Ovary (tissue), 7 donors: ENCODE measurements at regions not wholly inside any gene's neighbourhood (a gene's known extent, or its start where the extent isn't known, plus 50 kb on each side); places are given as distances from the start of the nearest gene placed in this dataset.

Source experiments
- DNase-seq, 5 donors: peaks; one replicate each; pipeline ENCODE4 v3.0.0-alpha.2; 2019 to 2020
- H3K27ac ChIP-seq, 2 donors: fragments of 200-600 bp; one replicate each; pipeline versions ENCODE4 v1.5.1 to v1.8.0; 2019 to 2022
- H3K27me3 ChIP-seq: fragments of 200-600 bp; one replicate; pipeline ENCODE4 v1.8.0; 2022
- H3K36me3 ChIP-seq: fragments of 200-600 bp; sonication (generic); one replicate; pipeline ENCODE4 v1.5.1; 2019
- H3K4me1 ChIP-seq: one replicate; pipeline ENCODE4 v1.8.1; 2013; ENCODE audit warnings: mild to moderate bottlenecking, moderate library complexity; ENCODE audit not compliant: insufficient read depth
- H3K4me3 ChIP-seq: fragments of 200-600 bp; sonication (generic); one replicate; pipeline ENCODE4 v1.5.1; 2017
- H3K9me3 ChIP-seq, 2 donors: fragments of 200-600 bp in 1 of 2; sonication (generic) in 1 of 2; one replicate each; pipeline versions ENCODE4 v1.5.1 to v1.8.1; 2013 to 2019; ENCODE audit warnings: mild to moderate bottlenecking in 1 of 2, moderate library complexity in 1 of 2
- EP300 ChIP-seq: sonication (generic); formaldehyde crosslinking; IDR thresholded peaks from one replicate; pipeline ENCODE4 v1.6.1; 2017; ENCODE audit warnings: antibody characterized with exemption
- POLR2A ChIP-seq: fragments of 450-650 bp; IDR thresholded peaks from one replicate; pipeline ENCODE4 v1.6.1; 2017; ENCODE audit warnings: antibody characterized with exemption, mild to moderate bottlenecking, moderate library complexity
- WGBS, 3 donors: extraction: QIAGEN DNeasy Blood & Tissue Kit in 1 of 3; methylation state at CpG; one replicate each; pipeline versions ENCODE4 v1.1.5 to v1.1.7; 2013 to 2017; 5-methylcytosine and 5-hydroxymethylcytosine counted together
- intact Hi-C, 4 donors: fragments of 100-400 bp; cut with DNase I; formaldehyde crosslinking; loops; one replicate each; pipeline versions ENCODE4 v1.11.0 to v1.15.1; 2022 to 2023
- TF ChIP-seq, protein P1 (sequence below), 3 donors: fragments of 450-650 bp in 2 of 3; fragments of 200-600 bp in 1 of 3; IDR thresholded peaks; one replicate each; pipeline versions ENCODE4 v1.5.1 to v1.8.0; 2016 to 2022; ENCODE audit warnings: antibody characterized with exemption in 3 of 3, mild to moderate bottlenecking in 1 of 3
- donor health status: DM: no; HTN: no; CAD: no; lungs with moderate emphysema.
- donor health status: DM: no; HTN: no; CAD: no.
- donor health status: Bipolar disorder and iron deficiency.
- donor health status: DM: no; HTN: no; CAD: no.
- donor health status: DM: yes; HTN: yes; CAD: no.

DNA sequence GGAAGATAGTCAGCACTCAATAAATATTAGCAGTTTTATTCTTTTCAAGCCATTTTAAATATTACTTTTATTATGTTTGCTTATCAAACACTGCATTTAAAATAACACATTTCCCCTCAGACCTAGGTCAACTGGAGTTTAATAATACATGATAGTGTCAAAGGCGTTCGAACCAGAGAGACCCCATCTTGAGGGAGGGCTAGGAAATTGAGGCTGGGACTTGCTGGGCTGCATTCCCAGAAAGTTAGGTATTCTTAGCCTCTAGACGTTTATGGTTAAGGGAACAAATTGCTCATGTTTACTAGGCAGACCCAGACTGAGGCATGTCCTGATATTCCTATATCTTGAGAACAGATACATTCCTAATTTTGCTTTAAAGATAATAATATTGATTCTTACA is 426.5 kb downstream of the METTL4 start:
- WGBS, 3 donors: 59 to 63% (median 61%) methylated on average over 3 of the region's 3 CpGs

DNA sequence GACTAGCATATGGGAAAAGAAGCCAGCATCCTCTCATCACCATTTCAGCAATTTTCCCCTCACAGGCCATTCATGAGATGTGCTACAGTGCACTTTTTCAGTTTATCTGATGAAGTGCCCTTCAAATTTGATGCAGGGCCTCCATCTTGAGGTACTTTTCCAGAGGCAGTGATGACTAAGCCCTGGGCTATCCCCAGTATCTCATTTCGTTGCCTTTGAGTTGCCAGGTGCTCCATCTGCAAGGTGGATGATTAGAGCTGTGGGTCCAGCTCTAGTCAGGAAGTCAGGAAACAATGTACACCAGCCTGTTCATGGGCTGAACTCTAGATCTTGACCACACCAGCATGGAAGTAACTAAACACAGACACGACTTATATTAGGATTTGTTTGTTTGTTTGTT is 425.2 kb downstream of the METTL4 start:
- Histone ChIP-seq H3K4me3 (no peak overlapping the region), H3K27me3 (no peaks in the 10 kb centered on the region), H3K36me3 (no peaks in the 10 kb centered on the region), H3K9me3 (peaks cover 0 to 2% of the 10 kb centered on the region in 2 donors), H3K27ac (no peak overlapping the region), H3K4me1 (no peaks in the 10 kb centered on the region)
- no peak for DNase-seq
- WGBS, 3 donors: 41 to 63% (median 56%) methylated on average over 2 of the region's 2 CpGs
- intact Hi-C loops: no loop called here
- TF ChIP-seq POLR2A (no peak), EP300 (no peak)
- TF ChIP-seq, protein P1, sequence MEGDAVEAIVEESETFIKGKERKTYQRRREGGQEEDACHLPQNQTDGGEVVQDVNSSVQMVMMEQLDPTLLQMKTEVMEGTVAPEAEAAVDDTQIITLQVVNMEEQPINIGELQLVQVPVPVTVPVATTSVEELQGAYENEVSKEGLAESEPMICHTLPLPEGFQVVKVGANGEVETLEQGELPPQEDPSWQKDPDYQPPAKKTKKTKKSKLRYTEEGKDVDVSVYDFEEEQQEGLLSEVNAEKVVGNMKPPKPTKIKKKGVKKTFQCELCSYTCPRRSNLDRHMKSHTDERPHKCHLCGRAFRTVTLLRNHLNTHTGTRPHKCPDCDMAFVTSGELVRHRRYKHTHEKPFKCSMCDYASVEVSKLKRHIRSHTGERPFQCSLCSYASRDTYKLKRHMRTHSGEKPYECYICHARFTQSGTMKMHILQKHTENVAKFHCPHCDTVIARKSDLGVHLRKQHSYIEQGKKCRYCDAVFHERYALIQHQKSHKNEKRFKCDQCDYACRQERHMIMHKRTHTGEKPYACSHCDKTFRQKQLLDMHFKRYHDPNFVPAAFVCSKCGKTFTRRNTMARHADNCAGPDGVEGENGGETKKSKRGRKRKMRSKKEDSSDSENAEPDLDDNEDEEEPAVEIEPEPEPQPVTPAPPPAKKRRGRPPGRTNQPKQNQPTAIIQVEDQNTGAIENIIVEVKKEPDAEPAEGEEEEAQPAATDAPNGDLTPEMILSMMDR (IDR thresholded peaks at IDR 0.05): no peak

More for the DNA sequence above, 426.5 kb downstream of the METTL4 start:
- no peaks in the 10 kb centered on the region for H3K4me1 ChIP-seq
- H3K4me3 ChIP-seq: no peak overlapping the region
- DNase-seq: no peak
- intact Hi-C loops: no loop called here
- H3K9me3 ChIP-seq: peaks cover 0 to 2% of the 10 kb centered on the region in 2 donors
- H3K27me3 ChIP-seq: no peaks in the 10 kb centered on the region
- H3K27ac ChIP-seq: no peak overlapping the region
- no peaks in the 10 kb centered on the region for H3K36me3 ChIP-seq
- TF ChIP-seq POLR2A (no peak), EP300 (no peak)
- TF ChIP-seq, protein P1 (IDR thresholded peaks at IDR 0.05): no peak

DNA sequence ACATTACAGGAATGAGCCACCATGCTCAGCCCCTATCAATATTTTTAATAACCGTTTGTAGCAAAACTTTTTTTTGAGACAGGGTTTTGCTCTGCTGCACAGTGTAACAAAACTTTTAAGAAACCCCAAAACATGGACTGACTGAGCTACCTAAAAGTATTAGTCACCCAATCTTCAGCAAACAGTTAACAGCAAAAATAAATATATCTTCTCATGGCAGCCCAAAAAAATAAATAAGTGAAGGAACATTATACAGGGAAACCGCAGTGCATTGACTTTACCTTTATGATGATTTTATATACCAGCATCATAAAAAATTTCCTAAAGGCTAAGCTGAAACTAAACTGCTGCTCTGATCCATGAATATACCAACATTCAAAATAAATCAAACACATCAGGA is 424.6 kb downstream of the METTL4 start:
- H3K27ac ChIP-seq: no peak overlapping the region
- TF ChIP-seq, protein P1 (IDR thresholded peaks at IDR 0.05): no peak
- TF ChIP-seq EP300: no peak
- no peak for TF ChIP-seq POLR2A
- no peak for DNase-seq
- no peak overlapping the region for H3K4me3 ChIP-seq
- 72 to 82% (median 74%) methylated on average over 2 of the region's 2 CpGs for WGBS, 3 donors
- H3K36me3 ChIP-seq: no peaks in the 10 kb centered on the region
- H3K9me3 ChIP-seq: peaks cover 0 to 2% of the 10 kb centered on the region in 2 donors
- no peaks in the 10 kb centered on the region for H3K27me3 ChIP-seq
- intact Hi-C loops: no loop called here
- H3K4me1 ChIP-seq: no peaks in the 10 kb centered on the region

DNA sequence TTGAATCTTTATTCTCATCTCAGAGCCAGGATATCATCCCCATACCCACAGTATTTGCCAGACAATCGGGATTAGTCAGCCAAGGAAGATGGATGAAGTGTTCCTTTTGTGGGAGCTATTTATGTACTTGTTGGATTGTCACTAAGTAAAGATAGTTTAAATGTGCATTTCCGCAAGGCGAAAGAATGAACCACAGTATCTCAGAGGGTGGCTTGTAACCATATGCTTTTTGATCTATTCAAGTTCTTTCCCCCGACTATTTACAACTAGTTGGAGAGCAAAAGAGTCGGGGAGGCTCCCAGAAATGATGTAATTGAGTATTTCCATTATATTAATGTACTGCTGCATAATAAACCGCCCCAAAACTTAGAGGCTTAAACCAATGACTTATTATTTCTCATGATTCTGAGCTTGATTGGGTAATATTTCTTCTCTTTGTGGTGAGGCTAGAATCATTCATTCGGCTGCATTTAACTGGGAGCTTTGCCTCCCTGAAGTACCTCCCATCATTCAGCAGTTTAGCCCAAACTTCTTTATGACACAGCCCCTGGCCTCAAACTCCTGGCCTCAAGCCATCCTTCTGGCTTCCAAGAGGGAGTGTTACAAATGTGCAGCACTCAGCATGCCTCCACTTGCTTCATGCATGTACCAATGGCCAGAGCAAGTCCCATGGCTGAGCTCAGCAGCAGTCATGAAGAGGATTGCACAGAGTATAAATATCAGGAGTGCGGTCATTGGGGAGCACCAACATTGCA is 423.7 kb downstream of the METTL4 start:
- 53 to 73% (median 72%) methylated on average over 8 of the region's 8 CpGs for WGBS, 3 donors
- Histone ChIP-seq H3K27ac (no peak overlapping the region), H3K36me3 (no peaks in the 10 kb centered on the region), H3K9me3 (peaks cover 0 to 2% of the 10 kb centered on the region in 2 donors), H3K4me1 (no peaks in the 10 kb centered on the region), H3K27me3 (no peaks in the 10 kb centered on the region), H3K4me3 (no peak overlapping the region)
- DNase-seq: no peak
- TF ChIP-seq, protein P1 (IDR thresholded peaks at IDR 0.05): no peak
- TF ChIP-seq POLR2A: no peak
- TF ChIP-seq EP300: no peak
- intact Hi-C loops: no loop called here
